NCI-H2081 (cell line): ENCODE measurements at regions not wholly inside any gene's neighbourhood (a gene's known extent, or its start where the extent isn't known, plus 50 kb on each side); places are given as distances from the start of the nearest gene placed in this dataset.
"Not testable (repeated sequence)": the region's sequence is repeated elsewhere in the genome, so short reads cannot be mapped to it uniquely, and the experiment has no call there.

Experiments used
- DNase-seq, 2 experiments: peaks; one replicate each; lab custom pipeline; 2025; lab: John Stamatoyannopoulos, UW

GRCh38 chr3:22685597-22685996 is 517.5 kb upstream of the UBE2E2 start:
- peak in 1 of 2 experiments; percentile 21 for DNase-seq

- DNase-seq: no peak
These were observed 511.7 kb upstream of the UBE2E2 start for GRCh38 chr3:22691407-22691806.

GRCh38 chr3:22691856-22692628 is 511.1 kb upstream of the UBE2E2 start:
- no peak for DNase-seq

GRCh38 chr3:22700876-22701275 is 502.3 kb upstream of the UBE2E2 start:
- DNase-seq: no peak

GRCh38 chr3:22704166-22704565 is 499.0 kb upstream of the UBE2E2 start:
- no peak for DNase-seq

GRCh38 chr3:22704571-22705354 is 498.4 kb upstream of the UBE2E2 start:
- no peak for DNase-seq

GRCh38 chr3:22706922-22707321 is 496.2 kb upstream of the UBE2E2 start:
- not testable (repeated sequence) for DNase-seq

GRCh38 chr3:22713936-22714335 is 489.2 kb upstream of the UBE2E2 start:
- DNase-seq: no peak

- no peak for DNase-seq
These were observed 488.4 kb upstream of the UBE2E2 start for GRCh38 chr3:22714749-22715148.

- DNase-seq: no peak
These were observed 482.5 kb upstream of the UBE2E2 start for GRCh38 chr3:22720596-22720995.

GRCh38 chr3:22724420-22724819 is 478.7 kb upstream of the UBE2E2 start:
- no peak for DNase-seq

- DNase-seq: no peak
These were observed 474.7 kb upstream of the UBE2E2 start for GRCh38 chr3:22728406-22728805.

GRCh38 chr3:22729212-22729611 is 473.9 kb upstream of the UBE2E2 start:
- no peak for DNase-seq

- DNase-seq: no peak
These were observed 473.1 kb upstream of the UBE2E2 start for GRCh38 chr3:22729981-22730380.

GRCh38 chr3:22730701-22731100 is 472.4 kb upstream of the UBE2E2 start:
- no peak for DNase-seq

- DNase-seq: no peak
These were observed 471.2 kb upstream of the UBE2E2 start for GRCh38 chr3:22731901-22732300.

- no peak for DNase-seq
These were observed 470.5 kb upstream of the UBE2E2 start for GRCh38 chr3:22732641-22733040.

GRCh38 chr3:22734207-22734606 is 468.9 kb upstream of the UBE2E2 start:
- DNase-seq: peak; percentile 23 to 71

- no peak for DNase-seq
These were observed 468.4 kb upstream of the UBE2E2 start for GRCh38 chr3:22734756-22735155.

GRCh38 chr3:22735373-22735772 is 467.8 kb upstream of the UBE2E2 start:
- no peak for DNase-seq

- DNase-seq: not testable (repeated sequence)
These were observed 459.7 kb upstream of the UBE2E2 start for GRCh38 chr3:22743386-22743785.

- no peak for DNase-seq
These were observed 457.8 kb upstream of the UBE2E2 start for GRCh38 chr3:22745321-22745720.

GRCh38 chr3:22746221-22746620 is 456.9 kb upstream of the UBE2E2 start:
- DNase-seq: no peak
